IPS DF 4.7 (cell line): ENCODE measurements at regions not wholly inside any gene's neighbourhood (a gene's known extent, or its start where the extent isn't known, plus 50 kb on each side); places are given as distances from the start of the nearest gene placed in this dataset.
"Not testable (repeated sequence)": the region's sequence is repeated elsewhere in the genome, so short reads cannot be mapped to it uniquely, and the experiment has no call there.

Experiments
- DNase-seq: peaks from one replicate; pipeline ENCODE4 v3.0.0-alpha.2; 2013; ENCODE audit warnings: low spot score; ENCODE audit errors: extremely low read depth

GRCh38 chr13:33657274-33657673 is 160.7 kb upstream of the RFC3 start:
- DNase-seq = no peak

GRCh38 chr13:33659466-33659865 is 158.5 kb upstream of the RFC3 start:
- no peak for DNase-seq

- DNase-seq = no peak
Measured at GRCh38 chr13:33659894-33660293, 158.1 kb upstream of the RFC3 start.

GRCh38 chr13:33662392-33662791 is 155.6 kb upstream of the RFC3 start:
- no peak for DNase-seq

DNA sequence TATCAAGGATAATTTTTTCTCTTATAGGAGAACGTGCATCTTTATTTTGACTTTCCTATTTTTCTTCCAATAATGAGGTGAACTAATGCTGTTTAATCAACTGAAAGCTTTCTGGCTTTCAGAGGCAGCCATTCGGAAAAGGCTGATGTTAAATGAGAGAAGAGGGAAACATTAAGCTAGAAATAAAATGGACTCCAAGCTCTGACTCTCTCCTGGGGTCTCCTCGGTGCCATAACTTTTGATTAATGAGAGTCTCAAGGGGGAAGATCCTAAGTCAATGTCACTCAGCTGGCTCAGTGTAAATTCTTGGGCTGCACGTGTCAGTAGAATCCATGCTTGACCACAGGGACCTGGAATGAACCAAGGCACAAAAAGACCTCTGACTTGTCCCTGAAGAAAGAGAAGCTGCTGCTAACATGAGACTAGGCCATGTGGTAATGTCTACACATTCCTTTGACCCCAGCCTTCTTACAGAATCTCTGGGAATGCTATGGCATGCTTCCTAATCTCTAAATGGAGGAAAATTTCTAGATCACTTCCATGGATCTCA is 152.2 kb upstream of the RFC3 start:
- no peak for DNase-seq

GRCh38 chr13:33671560-33671959 is 146.4 kb upstream of the RFC3 start:
- no peak for DNase-seq

DNA sequence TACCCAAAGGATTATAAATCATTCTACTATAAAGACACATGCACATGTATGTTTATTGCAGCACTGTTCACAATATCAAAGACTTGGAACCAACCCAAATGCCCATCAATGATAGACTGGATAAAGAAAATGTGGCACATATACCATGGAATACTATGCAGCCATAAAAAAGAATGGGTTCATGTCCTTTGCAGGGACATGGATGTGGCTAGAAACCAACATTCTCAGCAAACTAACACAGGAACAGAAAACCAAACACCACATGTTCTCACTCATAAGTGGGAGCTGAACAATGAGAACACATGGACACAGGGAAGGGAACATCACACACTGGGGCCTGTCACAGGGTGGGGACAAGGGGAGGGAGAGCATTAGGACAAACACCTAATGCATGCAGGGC is 145.9 kb upstream of the RFC3 start:
- not testable (repeated sequence) for DNase-seq

GRCh38 chr13:33676045-33676989 is 141.6 kb upstream of the RFC3 start:
- DNase-seq = no peak

DNA sequence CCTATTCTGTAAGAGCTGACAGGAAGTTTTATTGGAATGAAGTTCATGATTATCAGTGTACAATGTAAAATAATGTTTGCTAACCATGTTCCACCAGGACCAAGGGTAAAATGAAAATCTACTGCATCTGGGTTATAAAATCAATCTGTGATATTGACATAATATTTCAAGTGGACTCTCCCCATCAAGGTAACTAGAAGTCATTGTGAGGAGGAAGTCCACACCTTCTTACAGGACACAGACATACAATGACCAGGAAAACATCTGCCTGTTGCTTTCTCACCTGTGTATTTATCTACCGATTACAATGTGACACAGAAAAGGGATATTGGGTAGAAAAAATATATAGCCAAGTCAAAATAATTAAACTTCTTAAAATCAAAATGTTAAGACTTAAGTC is 140.7 kb upstream of the RFC3 start:
- DNase-seq = no peak

DNA sequence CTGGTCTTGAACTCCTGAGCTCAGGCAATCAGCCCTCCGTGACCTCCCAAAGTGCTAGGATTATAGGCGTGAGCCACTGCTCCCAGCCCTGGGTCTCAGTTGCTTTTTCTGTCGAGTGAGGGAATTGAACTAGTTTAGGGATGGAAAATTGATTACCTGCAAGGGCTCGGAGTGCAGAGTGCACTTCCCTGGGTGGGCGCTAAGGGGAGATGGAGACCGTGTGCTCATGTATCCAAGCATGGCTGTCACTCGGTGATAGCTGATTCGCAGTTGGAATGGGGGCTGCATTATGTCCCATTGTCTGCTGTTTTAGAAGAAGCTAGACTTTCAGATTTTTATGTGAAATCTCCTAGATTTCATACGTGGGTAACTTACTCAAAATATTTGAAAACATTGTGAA is 139.9 kb upstream of the RFC3 start:
- DNase-seq = peak; percentile 9

GRCh38 chr13:33678906-33679657 is 138.9 kb upstream of the RFC3 start:
- no peak for DNase-seq

DNA sequence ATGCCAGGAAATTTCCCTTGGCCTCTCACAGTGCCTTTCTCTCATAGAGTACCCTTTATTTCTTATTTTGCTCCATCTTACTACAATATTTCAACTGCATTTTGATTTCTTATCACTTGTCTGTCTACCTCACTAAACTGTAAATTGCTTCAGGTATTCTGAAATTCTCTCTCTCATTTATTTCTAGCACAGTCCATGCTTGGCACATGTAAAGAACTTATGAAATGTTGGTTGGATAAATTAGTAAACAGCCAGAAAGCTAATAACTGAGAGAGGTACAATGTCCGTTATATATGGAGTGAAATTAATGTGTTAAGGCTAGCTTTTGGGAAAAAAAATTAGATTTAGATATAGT is 138.3 kb upstream of the RFC3 start:
- DNase-seq = no peak

DNA sequence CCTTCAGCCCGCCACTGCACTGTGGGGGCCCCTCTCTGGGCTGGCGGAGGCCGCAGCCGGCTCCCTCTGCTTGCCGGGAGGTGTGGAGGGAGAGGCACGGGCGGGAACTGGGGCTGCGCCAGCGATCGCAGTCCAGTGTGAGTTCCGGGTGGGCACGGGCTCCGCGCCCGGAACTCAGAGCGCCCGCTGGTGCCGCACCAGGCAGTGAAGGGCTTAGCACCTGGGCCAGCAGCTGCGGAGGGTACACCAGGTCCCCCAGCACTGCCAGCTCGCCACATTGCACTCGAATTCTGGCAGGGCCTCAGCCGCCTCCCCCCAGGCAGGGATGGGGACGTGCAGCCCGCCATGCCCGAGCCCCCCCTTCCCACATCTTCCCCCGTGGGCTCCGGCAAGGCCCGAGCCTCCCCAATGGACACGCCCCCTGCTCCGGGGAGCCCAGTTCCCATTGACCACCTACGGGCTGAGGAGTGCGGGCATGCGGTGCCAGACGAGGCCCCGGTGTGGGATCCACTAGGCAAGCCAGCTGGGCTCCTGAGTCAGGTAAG is 135.9 kb upstream of the RFC3 start:
- DNase-seq = no peak

DNA sequence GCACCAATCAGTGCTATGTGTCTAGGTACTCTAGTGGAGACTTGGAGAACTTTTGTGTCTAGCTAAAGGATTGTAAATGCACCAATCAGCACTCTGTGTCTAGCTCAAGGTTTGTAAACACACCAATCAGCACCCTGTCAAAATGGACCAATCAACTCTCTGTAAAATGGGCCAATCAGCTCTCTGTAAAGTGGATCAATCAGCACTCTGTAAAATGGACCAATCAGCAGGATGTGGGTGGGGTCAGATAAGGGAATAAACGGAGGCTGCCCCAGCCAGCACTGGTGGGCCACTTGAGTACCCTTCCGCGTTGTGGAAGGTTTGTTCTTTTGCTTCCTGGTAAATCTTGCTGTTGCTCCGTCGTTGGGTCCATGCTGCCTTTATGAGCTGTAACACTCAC is 135.3 kb upstream of the RFC3 start:
- DNase-seq = not testable (repeated sequence)

GRCh38 chr13:33683376-33683775 is 134.6 kb upstream of the RFC3 start:
- no peak for DNase-seq

- DNase-seq = no peak
Measured at GRCh38 chr13:33684874-33685273, 133.1 kb upstream of the RFC3 start.

DNA sequence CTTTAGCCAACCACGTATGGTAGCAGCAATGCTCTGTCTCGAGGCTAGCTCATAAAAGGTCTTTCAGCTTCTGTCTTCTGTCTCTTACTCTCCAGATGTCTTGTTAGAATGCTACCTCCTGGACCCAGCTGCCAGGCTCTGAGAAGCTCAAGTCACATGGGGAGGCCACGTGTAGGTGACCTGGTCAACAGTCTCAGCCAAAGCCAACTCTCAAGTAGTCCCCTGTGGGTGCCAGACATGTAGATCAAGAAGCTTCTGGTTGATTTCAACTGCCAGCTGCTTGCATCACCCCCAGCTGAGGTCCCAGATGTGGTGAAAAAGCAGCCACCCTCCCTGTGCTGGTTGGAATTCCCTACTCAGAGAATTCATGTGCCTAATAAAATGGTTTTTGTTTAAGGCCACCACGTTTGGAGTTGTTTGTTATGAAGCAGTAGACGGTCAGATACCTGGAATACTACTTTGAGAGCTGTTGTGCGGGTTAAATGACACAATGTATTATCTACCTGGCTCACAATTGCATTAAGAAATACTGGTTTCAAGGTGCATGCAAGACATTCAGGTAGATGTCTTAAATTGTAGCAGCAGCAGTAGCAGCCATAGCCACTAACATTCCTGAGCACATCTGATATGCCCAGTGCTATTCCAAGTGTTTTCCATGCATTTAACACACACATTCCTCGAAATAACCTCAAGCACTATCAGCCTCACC is 131.0 kb upstream of the RFC3 start:
- no peak for DNase-seq

GRCh38 chr13:33690354-33690753 is 127.6 kb upstream of the RFC3 start:
- no peak for DNase-seq

DNA sequence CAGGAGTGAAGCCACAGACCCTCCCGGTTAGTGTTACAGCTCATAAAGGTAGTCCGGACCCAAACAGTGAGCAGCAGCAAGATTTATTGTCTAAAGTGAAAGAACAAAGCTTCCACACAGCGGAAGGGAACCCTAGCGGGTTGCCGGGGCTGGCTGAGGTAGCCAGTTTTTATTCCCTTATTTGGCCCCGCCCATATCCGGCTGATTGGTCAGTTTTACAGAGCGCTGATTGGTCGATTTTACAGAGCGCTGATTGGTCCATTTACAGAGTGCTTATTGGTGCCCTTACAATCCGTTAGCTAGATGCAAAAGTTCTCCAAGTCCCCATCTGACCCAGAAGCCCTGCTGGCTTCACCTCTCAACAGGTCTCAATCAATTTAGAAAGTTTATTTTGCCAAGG is 126.0 kb upstream of the RFC3 start:
- DNase-seq = no peak

- no peak for DNase-seq
Measured at GRCh38 chr13:33692531-33692930, 125.4 kb upstream of the RFC3 start.

GRCh38 chr13:33694546-33694945 is 123.4 kb upstream of the RFC3 start:
- DNase-seq = no peak
